Hepatocyte (in vitro differentiated cells): ENCODE measurements at regions not wholly inside any gene's neighbourhood (a gene's known extent, or its start where the extent isn't known, plus 50 kb on each side); places are given as distances from the start of the nearest gene placed in this dataset.

ENCODE experiments used
- DNase-seq: peaks from one replicate; pipeline ENCODE4 v3.0.0-alpha.2; 2016; ENCODE audit warnings: low spot score
- H2AFZ ChIP-seq: fragments of 200-600 bp; sonication (generic); 2 replicates; pipeline ENCODE4 v1.6.0; 2016; ENCODE audit warnings: antibody characterized with exemption, mild to moderate bottlenecking
- H3K27ac ChIP-seq: fragments of 200-600 bp; sonication (generic); 2 replicates; pipeline ENCODE4 v1.5.1; 2016; ENCODE audit warnings: mild to moderate bottlenecking
- H3K27me3 ChIP-seq: fragments of 200-600 bp; sonication (generic); 2 replicates; pipeline ENCODE4 v1.6.1; 2016
- H3K36me3 ChIP-seq: fragments of 200-600 bp; sonication (generic); replicated peaks from 2 replicates; pipeline ENCODE4 v1.5.1; 2016; ENCODE audit warnings: low read depth; ENCODE audit not compliant: insufficient read depth
- H3K4me1 ChIP-seq: fragments of 200-600 bp; sonication (generic); 2 replicates; pipeline ENCODE4 v1.5.1; 2016; ENCODE audit warnings: mild to moderate bottlenecking, moderate library complexity; ENCODE audit not compliant: insufficient read depth
- H3K4me2 ChIP-seq: fragments of 200-600 bp; sonication (generic); 2 replicates; pipeline ENCODE4 v1.6.0; 2016
- H3K4me3 ChIP-seq: fragments of 200-600 bp; sonication (generic); 2 replicates; pipeline ENCODE4 v1.5.1; 2016; ENCODE audit warnings: mild to moderate bottlenecking
- H3K79me2 ChIP-seq: fragments of 200-600 bp; sonication (generic); 2 replicates; pipeline ENCODE4 v1.6.0; 2017; ENCODE audit warnings: mild to moderate bottlenecking
- H3K9me2 ChIP-seq: fragments of 200-600 bp; sonication (generic); replicated peaks from 2 replicates; pipeline ENCODE4 v1.6.0; 2017; ENCODE audit warnings: mild to moderate bottlenecking; ENCODE audit not compliant: insufficient read depth
- H3K9me3 ChIP-seq: fragments of 200-600 bp; sonication (generic); 2 replicates; pipeline ENCODE4 v1.5.1; 2016; ENCODE audit warnings: low read depth, mild to moderate bottlenecking
- H4K20me1 ChIP-seq: fragments of 200-600 bp; sonication (generic); 2 replicates; pipeline ENCODE4 v1.6.0; 2016; ENCODE audit warnings: mild to moderate bottlenecking; ENCODE audit not compliant: insufficient read depth, poor library complexity, severe bottlenecking
- EZH2 ChIP-seq: fragments of 200-600 bp; sonication (generic); IDR thresholded peaks from 2 replicates; pipeline ENCODE4 v1.6.1; 2016; ENCODE audit warnings: antibody characterized with exemption, mild to moderate bottlenecking, borderline replicate concordance
- EZH2phosphoT487 ChIP-seq: fragments of 200-600 bp; sonication (generic); IDR thresholded peaks from one replicate; pipeline ENCODE4 v1.6.1; 2018; ENCODE audit warnings: antibody characterized with exemption, mild to moderate bottlenecking, low read depth, moderate library complexity; ENCODE audit not compliant: unreplicated experiment, severe bottlenecking
- WGBS: methylation state at CpG from one replicate; pipeline ENCODE4 v1.1.6; 2016; ENCODE audit warnings: low lambda C conversion rate; ENCODE audit errors: missing lambda C conversion rate; 5-methylcytosine and 5-hydroxymethylcytosine counted together
- TF ChIP-seq, protein P1 (sequence below): fragments of 200-600 bp; sonication (generic); IDR thresholded peaks from 2 replicates; pipeline ENCODE4 v1.5.1; 2016; ENCODE audit warnings: antibody characterized with exemption, mild to moderate bottlenecking; ENCODE audit not compliant: poor library complexity

DNA sequence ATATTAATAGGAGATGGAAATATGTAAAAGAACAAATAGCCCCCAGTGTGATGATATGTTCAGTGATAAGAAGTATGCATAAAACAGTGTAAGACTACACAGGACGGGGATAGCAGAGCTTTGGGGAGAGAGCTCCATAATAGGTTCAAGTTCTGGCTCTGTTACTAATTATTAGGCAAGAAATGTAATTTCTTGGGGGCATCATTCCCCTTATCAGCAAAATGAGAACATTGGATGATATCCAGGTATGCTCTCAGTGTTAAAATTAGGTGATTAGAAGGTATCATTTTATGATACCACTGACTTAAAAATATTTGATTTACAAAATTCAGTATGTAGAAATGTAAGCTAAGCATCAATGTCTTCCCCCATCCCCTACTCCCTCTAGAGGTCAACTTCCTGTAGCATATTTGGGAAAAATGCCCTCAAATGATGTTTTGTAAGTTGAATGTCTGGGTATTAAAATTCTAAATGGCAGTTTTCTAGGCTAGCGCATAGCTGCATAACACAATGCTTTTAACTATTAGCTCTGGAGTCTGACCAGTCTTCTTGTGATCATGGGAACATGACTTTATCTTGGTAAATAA lies 585.7 kb upstream of the CAMK1G start:
- Histone ChIP-seq H3K27me3 (no peaks in the 10 kb centered on the region), H4K20me1 (no peaks in the 10 kb centered on the region), H3K9me2 (no peaks in the 10 kb centered on the region), H3K4me3 (no peak overlapping the region), H3K79me2 (no peaks in the 10 kb centered on the region), H3K36me3 (no peaks in the 10 kb centered on the region), H3K4me2 (no peak overlapping the region), H3K9me3 (no peaks in the 10 kb centered on the region), H3K4me1 (no peaks in the 10 kb centered on the region), H2AFZ (no peak overlapping the region), H3K27ac (no peak overlapping the region)
- TF ChIP-seq, protein P1, sequence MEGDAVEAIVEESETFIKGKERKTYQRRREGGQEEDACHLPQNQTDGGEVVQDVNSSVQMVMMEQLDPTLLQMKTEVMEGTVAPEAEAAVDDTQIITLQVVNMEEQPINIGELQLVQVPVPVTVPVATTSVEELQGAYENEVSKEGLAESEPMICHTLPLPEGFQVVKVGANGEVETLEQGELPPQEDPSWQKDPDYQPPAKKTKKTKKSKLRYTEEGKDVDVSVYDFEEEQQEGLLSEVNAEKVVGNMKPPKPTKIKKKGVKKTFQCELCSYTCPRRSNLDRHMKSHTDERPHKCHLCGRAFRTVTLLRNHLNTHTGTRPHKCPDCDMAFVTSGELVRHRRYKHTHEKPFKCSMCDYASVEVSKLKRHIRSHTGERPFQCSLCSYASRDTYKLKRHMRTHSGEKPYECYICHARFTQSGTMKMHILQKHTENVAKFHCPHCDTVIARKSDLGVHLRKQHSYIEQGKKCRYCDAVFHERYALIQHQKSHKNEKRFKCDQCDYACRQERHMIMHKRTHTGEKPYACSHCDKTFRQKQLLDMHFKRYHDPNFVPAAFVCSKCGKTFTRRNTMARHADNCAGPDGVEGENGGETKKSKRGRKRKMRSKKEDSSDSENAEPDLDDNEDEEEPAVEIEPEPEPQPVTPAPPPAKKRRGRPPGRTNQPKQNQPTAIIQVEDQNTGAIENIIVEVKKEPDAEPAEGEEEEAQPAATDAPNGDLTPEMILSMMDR: peak; percentile 35
- TF ChIP-seq EZH2 (no peak), EZH2phosphoT487 (no peak)
- 72% methylated on average over 2 of the region's 2 CpGs for WGBS
- DNase-seq: peak; percentile 13

DNA sequence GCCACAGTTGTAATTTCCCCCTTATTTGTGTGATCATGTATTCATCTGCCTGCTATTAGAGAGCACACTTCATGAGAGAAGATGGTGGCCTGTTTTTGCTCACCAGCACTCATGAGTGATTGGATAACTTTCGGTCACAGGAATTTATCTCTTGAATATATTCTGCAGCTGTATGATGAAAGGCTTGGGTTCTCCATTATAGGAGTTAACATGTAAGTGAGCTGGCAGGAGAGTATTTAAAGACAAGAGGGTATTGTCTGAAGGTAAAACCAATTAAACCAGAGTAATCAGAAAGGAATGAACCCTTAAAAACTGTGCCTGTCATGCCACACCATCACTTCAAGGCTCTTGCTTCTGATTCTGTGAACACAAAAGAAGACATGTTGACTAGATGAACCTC lies 574.9 kb upstream of the CAMK1G start:
- Histone ChIP-seq H4K20me1 (no peaks in the 10 kb centered on the region), H3K36me3 (no peaks in the 10 kb centered on the region), H3K27me3 (no peaks in the 10 kb centered on the region), H3K9me3 (no peaks in the 10 kb centered on the region), H3K9me2 (no peaks in the 10 kb centered on the region), H3K4me3 (no peak overlapping the region), H2AFZ (no peak overlapping the region), H3K4me2 (no peak overlapping the region), H3K79me2 (no peaks in the 10 kb centered on the region), H3K27ac (no peak overlapping the region), H3K4me1 (no peaks in the 10 kb centered on the region)
- WGBS: 54% methylated on average over 1 of the region's 1 CpG
- TF ChIP-seq EZH2phosphoT487: no peak
- TF ChIP-seq, protein P1: no peak
- TF ChIP-seq EZH2: no peak
- DNase-seq: no peak

DNA sequence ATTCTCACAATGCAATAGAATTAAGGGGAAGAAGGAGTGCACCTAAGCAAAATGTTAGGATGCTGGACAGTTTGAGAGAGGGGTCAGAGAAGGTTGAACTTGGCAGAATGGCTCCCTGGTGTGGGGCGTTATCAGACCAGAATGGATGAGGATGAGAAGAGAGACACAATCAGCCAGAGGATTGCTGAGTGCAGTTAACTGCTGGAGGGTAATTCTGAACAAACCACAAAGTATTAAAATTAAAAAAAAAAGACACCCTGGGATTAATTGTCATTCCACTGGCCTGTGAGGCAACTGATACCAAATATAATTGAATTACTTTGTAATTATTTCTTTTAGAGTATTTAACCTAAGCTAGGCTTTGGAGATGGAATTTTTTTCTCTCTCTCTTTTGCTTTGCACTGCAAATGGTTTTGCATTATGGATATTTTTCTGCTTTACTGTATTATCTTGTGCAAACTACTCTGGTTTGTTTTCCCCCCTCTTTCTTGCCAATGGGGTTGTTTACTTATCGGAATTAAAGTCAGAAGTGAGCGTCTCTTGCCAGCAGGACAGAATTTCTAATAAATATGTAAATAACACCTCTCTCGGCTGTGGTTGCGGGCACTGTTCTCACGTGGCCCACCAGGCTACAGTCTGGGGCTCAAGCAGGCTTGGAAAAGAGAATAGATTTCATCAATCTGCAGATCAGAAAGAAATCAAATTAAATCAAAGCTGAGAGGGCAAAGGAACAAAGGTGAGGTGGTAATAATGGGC lies 572.9 kb upstream of the CAMK1G start:
- H3K9me3 ChIP-seq: no peaks in the 10 kb centered on the region
- no peaks in the 10 kb centered on the region for H4K20me1 ChIP-seq
- H3K79me2 ChIP-seq: no peaks in the 10 kb centered on the region
- H3K4me3 ChIP-seq: no peak overlapping the region
- 71% methylated on average over 6 of the region's 6 CpGs for WGBS
- H2AFZ ChIP-seq: no peak overlapping the region
- no peak for TF ChIP-seq EZH2phosphoT487
- TF ChIP-seq, protein P1: no peak
- no peak for TF ChIP-seq EZH2
- no peaks in the 10 kb centered on the region for H3K36me3 ChIP-seq
- no peaks in the 10 kb centered on the region for H3K27me3 ChIP-seq
- H3K27ac ChIP-seq: no peak overlapping the region
- no peaks in the 10 kb centered on the region for H3K4me1 ChIP-seq
- H3K9me2 ChIP-seq: no peaks in the 10 kb centered on the region
- no peak for DNase-seq
- H3K4me2 ChIP-seq: no peak overlapping the region
